Esophagus squamous epithelium (tissue), 5 donors: ENCODE measurements at regions not wholly inside any gene's neighbourhood (a gene's known extent, or its start where the extent isn't known, plus 50 kb on each side); places are given as distances from the start of the nearest gene placed in this dataset.

ENCODE experiments used
- DNase-seq: peaks from one replicate; lab custom pipeline; 2025; lab: John Stamatoyannopoulos, UW
- H3K27ac ChIP-seq, 4 donors: fragments of 200-600 bp; sonication (generic); one replicate each; pipeline ENCODE4 v1.5.1; 2016 to 2019; ENCODE audit warnings: mild to moderate bottlenecking in 1 of 4
- H3K27me3 ChIP-seq, 4 donors: fragments of 200-600 bp; sonication (generic); 1 replicate in 3 of 4; 2 replicates in 1 of 4; pipeline versions ENCODE4 v1.5.1 to v1.6.0; 2017 to 2021; ENCODE audit warnings: antibody characterized with exemption in 1 of 4
- H3K36me3 ChIP-seq, 3 donors: fragments of 200-600 bp; sonication (generic); one replicate each; pipeline ENCODE4 v1.5.1; 2016 to 2019
- H3K4me1 ChIP-seq, 3 donors: fragments of 200-600 bp; sonication (generic); one replicate each; pipeline ENCODE4 v1.5.1; 2017 to 2019
- H3K4me3 ChIP-seq, 4 donors: fragments of 200-600 bp; sonication (generic); 1 replicate in 3 of 4; 2 replicates in 1 of 4; pipeline ENCODE4 v1.5.1; 2016 to 2019; ENCODE audit warnings: mild to moderate bottlenecking in 2 of 4, moderate library complexity in 1 of 4
- H3K9me3 ChIP-seq, 3 donors: fragments of 200-600 bp; sonication (generic); one replicate each; pipeline ENCODE4 v1.5.1; 2016 to 2019
- POLR2A ChIP-seq, 4 donors: fragments of 450-650 bp; IDR thresholded peaks; one replicate each; pipeline ENCODE4 v1.6.1; 2017; ENCODE audit warnings: antibody characterized with exemption in 4 of 4, mild to moderate bottlenecking in 4 of 4, moderate library complexity in 3 of 4
- WGBS, 2 donors: methylation state at CpG; one replicate each; pipeline ENCODE4 v1.1.5; 2018; 5-methylcytosine and 5-hydroxymethylcytosine counted together
- intact Hi-C: fragments of 100-400 bp; cut with DNase I; formaldehyde crosslinking; loops from one replicate; pipeline ENCODE4 v1.15.0; 2022
- TF ChIP-seq, protein P1 (sequence below), 6 experiments: fragments of 450-650 bp in 4 of 6; fragments of 200-600 bp in 2 of 6; sonication (generic) in 2 of 6; IDR thresholded peaks; one replicate each; pipeline ENCODE4 v1.5.1; 2016 to 2019; ENCODE audit warnings: antibody characterized with exemption in 6 of 6, mild to moderate bottlenecking in 4 of 6, moderate library complexity in 4 of 6
- donor health status: DM: yes; HTN: yes; CAD: no.

GRCh38 chr22:22369964-22370270, 125.3 kb downstream of the VPREB1 start:
- intact Hi-C loops = no loop called here
- Histone ChIP-seq H3K4me3 (no peak overlapping the region), H3K27ac (no peak overlapping the region), H3K4me1 (no peaks in the 10 kb centered on the region), H3K9me3 (no peaks in the 10 kb centered on the region), H3K27me3 (peaks cover 0 to 43% (median 0%) of the 10 kb centered on the region in 4 donors), H3K36me3 (no peaks in the 10 kb centered on the region)
- WGBS, 2 donors = 20 to 50% methylated on average over 1 of the region's 4 CpGs
- DNase-seq = no peak
- no peak for TF ChIP-seq POLR2A (IDR thresholded peaks at IDR 0.05)
- TF ChIP-seq, protein P1, sequence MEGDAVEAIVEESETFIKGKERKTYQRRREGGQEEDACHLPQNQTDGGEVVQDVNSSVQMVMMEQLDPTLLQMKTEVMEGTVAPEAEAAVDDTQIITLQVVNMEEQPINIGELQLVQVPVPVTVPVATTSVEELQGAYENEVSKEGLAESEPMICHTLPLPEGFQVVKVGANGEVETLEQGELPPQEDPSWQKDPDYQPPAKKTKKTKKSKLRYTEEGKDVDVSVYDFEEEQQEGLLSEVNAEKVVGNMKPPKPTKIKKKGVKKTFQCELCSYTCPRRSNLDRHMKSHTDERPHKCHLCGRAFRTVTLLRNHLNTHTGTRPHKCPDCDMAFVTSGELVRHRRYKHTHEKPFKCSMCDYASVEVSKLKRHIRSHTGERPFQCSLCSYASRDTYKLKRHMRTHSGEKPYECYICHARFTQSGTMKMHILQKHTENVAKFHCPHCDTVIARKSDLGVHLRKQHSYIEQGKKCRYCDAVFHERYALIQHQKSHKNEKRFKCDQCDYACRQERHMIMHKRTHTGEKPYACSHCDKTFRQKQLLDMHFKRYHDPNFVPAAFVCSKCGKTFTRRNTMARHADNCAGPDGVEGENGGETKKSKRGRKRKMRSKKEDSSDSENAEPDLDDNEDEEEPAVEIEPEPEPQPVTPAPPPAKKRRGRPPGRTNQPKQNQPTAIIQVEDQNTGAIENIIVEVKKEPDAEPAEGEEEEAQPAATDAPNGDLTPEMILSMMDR (IDR thresholded peaks at IDR 0.05) = no peak

GRCh38 chr22:22371031-22371541, 126.5 kb downstream of the VPREB1 start:
- H3K4me1 ChIP-seq = no peaks in the 10 kb centered on the region
- TF ChIP-seq, protein P1 (IDR thresholded peaks at IDR 0.05) = no peak
- no peak for TF ChIP-seq POLR2A (IDR thresholded peaks at IDR 0.05)
- WGBS, 2 donors = 0 to 60% methylated on average over 1 to 2 of the region's 2 CpGs
- no peaks in the 10 kb centered on the region for H3K9me3 ChIP-seq
- no peak for DNase-seq
- no peak overlapping the region for H3K4me3 ChIP-seq
- intact Hi-C loops = no loop called here
- H3K27me3 ChIP-seq = peaks cover 0 to 54% (median 0%) of the 10 kb centered on the region in 4 donors
- no peak overlapping the region for H3K27ac ChIP-seq
- no peaks in the 10 kb centered on the region for H3K36me3 ChIP-seq

GRCh38 chr22:22372086-22372485, 127.5 kb downstream of the VPREB1 start:
- WGBS, 2 donors = 57 to 66% methylated on average over 6 of the region's 6 CpGs

DNA sequence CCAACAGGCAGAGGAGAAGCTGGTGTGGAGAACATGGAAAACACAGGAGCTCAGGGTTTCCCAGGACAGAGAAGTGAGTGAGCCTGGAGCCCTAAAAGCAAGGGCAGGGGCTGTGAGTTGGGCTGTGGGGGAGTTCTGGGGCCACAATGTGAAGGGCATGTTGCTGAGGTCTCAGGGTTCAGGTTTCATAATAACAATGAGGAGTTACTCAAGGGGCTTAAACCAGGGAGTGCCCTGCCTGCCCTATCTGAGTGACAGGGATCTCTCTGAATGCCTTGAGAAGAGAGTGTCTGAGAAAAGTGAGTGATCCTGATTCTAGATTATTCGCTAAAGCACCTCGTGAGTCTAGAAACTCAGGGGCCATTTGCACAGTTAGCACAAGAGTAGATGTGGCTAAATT, 129.6 kb downstream of the VPREB1 start:
- TF ChIP-seq, protein P1 (IDR thresholded peaks at IDR 0.05) = no peak
- TF ChIP-seq POLR2A (IDR thresholded peaks at IDR 0.05) = no peak
- no peaks in the 10 kb centered on the region for H3K4me1 ChIP-seq
- no peaks in the 10 kb centered on the region for H3K36me3 ChIP-seq
- intact Hi-C loops = no loop called here
- no peak overlapping the region for H3K27ac ChIP-seq
- DNase-seq = no peak
- H3K4me3 ChIP-seq = no peak overlapping the region
- 14 to 17% methylated on average over 2 of the region's 2 CpGs for WGBS, 2 donors
- no peaks in the 10 kb centered on the region for H3K9me3 ChIP-seq
- peaks cover 0 to 60% (median 0%) of the 10 kb centered on the region in 4 donors for H3K27me3 ChIP-seq

More at GRCh38 chr22:22372086-22372485, 127.5 kb downstream of the VPREB1 start:
- intact Hi-C loops = no loop called here
- no peaks in the 10 kb centered on the region for H3K4me1 ChIP-seq
- H3K36me3 ChIP-seq = no peaks in the 10 kb centered on the region
- H3K27ac ChIP-seq = no peak overlapping the region
- no peak for DNase-seq
- no peaks in the 10 kb centered on the region for H3K9me3 ChIP-seq
- TF ChIP-seq, protein P1 (IDR thresholded peaks at IDR 0.05) = no peak
- no peak for TF ChIP-seq POLR2A (IDR thresholded peaks at IDR 0.05)
- peaks cover 0 to 57% (median 0%) of the 10 kb centered on the region in 4 donors for H3K27me3 ChIP-seq
- no peak overlapping the region for H3K4me3 ChIP-seq

DNA sequence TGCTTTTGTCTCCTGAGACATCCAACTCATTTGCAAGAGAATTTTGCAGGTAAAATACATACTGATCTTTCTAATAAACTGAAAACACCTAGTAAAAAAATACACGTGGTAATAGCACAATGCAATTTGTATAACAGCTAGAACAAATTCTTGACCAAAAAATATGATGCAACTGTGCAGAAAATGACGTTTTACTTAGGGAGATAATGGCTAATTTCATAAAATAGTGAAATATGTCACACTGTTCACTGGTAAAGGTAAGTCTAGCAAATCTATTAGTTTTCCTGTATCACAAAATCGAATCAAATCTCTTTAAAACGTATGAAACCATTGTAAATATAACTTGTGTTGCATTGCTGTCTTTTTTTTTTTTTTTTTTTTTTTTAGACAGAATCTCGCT, 130.0 kb downstream of the VPREB1 start:
- no peak overlapping the region for H3K4me3 ChIP-seq
- H3K36me3 ChIP-seq = no peaks in the 10 kb centered on the region
- no peak for DNase-seq
- no peak overlapping the region for H3K27ac ChIP-seq
- no peak for TF ChIP-seq POLR2A (IDR thresholded peaks at IDR 0.05)
- TF ChIP-seq, protein P1 (IDR thresholded peaks at IDR 0.05) = no peak
- peaks cover 0 to 57% (median 0%) of the 10 kb centered on the region in 4 donors for H3K27me3 ChIP-seq
- intact Hi-C loops = no loop called here
- H3K9me3 ChIP-seq = no peaks in the 10 kb centered on the region
- no peaks in the 10 kb centered on the region for H3K4me1 ChIP-seq
- WGBS, 2 donors = 42 to 64% methylated on average over 5 of the region's 5 CpGs
